HFFc6 (cell line): ENCODE measurements at regions not wholly inside any gene's neighbourhood (a gene's known extent, or its start where the extent isn't known, plus 50 kb on each side); places are given as distances from the start of the nearest gene placed in this dataset.

Source experiments
- DNase-seq: peaks from one replicate; pipeline ENCODE4 v3.0.0-alpha.2; 2018
- H3K27ac Mint-ChIP-seq: 2 replicates; pipeline ENCODE4 v1.8.0; 2020; ENCODE audit warnings: mild to moderate bottlenecking, mixed read lengths
- H3K27me3 Mint-ChIP-seq: 2 replicates; pipeline ENCODE4 v1.8.0; 2021; ENCODE audit warnings: mild to moderate bottlenecking, moderate library complexity, mixed read lengths; ENCODE audit not compliant: insufficient read depth
- H3K36me3 Mint-ChIP-seq: 2 replicates; pipeline ENCODE4 v1.8.0; 2021; ENCODE audit warnings: low read depth, mixed read lengths
- H3K4me1 Mint-ChIP-seq: 2 replicates; pipeline ENCODE4 v1.8.0; 2020; ENCODE audit warnings: low read depth, mixed read lengths
- H3K4me3 Mint-ChIP-seq: 2 replicates; pipeline ENCODE4 v1.8.0; 2020; ENCODE audit warnings: mild to moderate bottlenecking, moderate library complexity, mixed read lengths
- H3K9me3 Mint-ChIP-seq: 2 replicates; pipeline ENCODE4 v1.8.0; 2020; ENCODE audit warnings: mild to moderate bottlenecking, mixed read lengths
- TF ChIP-seq, protein P1 (sequence below): fragments of 200-600 bp; sonication (generic); IDR thresholded peaks from 2 replicates; pipeline ENCODE4 v1.5.0; 2021; ENCODE audit warnings: antibody characterized with exemption, mild to moderate bottlenecking

DNA sequence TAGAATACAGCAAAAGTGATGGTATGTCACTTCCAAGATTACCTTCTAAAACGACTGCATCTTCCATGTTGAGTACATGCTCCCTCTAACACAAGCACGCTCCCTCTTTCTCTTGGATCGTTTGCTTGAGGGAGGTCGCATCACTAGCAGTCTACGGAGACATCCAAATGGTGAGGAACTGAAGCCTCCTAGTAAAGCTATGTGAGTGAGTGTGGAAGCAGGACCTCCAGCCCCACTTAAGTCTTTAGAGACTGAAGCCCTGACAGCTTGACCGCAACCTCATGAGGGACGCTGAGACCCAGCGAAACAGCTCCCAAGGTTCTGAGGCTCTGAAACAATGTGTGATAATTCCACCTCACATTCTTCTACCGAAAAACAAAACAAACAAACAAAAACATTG is 486.7 kb upstream of the GCFC2 start:
- no peak for DNase-seq
- Mint-ChIP-seq H3K9me3 (peaks cover 7% of the 10 kb centered on the region), H3K27ac (no peak overlapping the region), H3K4me3 (no peak overlapping the region), H3K36me3 (no peaks in the 10 kb centered on the region), H3K4me1 (no peaks in the 10 kb centered on the region), H3K27me3 (no peaks in the 10 kb centered on the region)
- TF ChIP-seq, protein P1, sequence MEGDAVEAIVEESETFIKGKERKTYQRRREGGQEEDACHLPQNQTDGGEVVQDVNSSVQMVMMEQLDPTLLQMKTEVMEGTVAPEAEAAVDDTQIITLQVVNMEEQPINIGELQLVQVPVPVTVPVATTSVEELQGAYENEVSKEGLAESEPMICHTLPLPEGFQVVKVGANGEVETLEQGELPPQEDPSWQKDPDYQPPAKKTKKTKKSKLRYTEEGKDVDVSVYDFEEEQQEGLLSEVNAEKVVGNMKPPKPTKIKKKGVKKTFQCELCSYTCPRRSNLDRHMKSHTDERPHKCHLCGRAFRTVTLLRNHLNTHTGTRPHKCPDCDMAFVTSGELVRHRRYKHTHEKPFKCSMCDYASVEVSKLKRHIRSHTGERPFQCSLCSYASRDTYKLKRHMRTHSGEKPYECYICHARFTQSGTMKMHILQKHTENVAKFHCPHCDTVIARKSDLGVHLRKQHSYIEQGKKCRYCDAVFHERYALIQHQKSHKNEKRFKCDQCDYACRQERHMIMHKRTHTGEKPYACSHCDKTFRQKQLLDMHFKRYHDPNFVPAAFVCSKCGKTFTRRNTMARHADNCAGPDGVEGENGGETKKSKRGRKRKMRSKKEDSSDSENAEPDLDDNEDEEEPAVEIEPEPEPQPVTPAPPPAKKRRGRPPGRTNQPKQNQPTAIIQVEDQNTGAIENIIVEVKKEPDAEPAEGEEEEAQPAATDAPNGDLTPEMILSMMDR: no peak

DNA sequence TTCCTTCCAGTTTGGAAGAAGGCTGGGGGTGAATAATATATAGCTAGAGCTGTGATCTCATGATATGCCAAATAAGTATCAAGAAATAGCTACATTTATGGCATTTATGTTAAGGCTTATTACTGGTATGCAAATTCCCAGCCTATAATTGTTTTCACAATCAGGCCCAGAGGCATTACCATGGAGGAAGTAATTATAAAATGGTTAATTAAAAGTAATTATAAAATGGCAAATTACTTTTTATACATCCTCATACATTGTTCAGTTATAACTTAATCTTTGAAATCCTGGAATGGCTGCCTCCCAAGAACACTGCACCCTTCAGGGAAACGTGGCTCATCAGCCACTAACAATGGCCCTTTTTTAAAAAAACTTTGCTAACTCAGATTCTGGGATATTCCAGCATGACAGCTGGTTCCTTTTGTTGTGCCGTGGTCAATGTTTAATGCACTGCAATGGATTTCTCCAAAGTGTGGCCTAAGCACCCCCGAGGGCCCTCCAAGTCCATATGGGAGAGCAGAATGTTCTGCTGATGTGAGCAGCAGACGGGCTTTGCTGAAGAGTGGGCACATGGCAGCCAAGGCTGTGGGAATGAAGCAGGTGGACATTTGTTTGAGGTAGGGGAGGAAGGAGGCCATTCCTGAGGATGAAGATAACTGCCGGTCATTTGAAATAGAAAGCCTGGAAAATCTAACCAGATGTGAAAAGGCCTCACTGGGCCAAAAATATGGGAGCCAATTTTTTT is 483.5 kb upstream of the GCFC2 start:
- peaks cover 1% of the 10 kb centered on the region; the same call in 1 of the 2 replicates for H3K27me3 Mint-ChIP-seq
- no peak overlapping the region for H3K27ac Mint-ChIP-seq
- DNase-seq: no peak
- H3K4me3 Mint-ChIP-seq: no peak overlapping the region
- TF ChIP-seq, protein P1: no peak
- H3K9me3 Mint-ChIP-seq: peaks cover 13% of the 10 kb centered on the region
- H3K4me1 Mint-ChIP-seq: no peaks in the 10 kb centered on the region
- no peaks in the 10 kb centered on the region for H3K36me3 Mint-ChIP-seq

DNA sequence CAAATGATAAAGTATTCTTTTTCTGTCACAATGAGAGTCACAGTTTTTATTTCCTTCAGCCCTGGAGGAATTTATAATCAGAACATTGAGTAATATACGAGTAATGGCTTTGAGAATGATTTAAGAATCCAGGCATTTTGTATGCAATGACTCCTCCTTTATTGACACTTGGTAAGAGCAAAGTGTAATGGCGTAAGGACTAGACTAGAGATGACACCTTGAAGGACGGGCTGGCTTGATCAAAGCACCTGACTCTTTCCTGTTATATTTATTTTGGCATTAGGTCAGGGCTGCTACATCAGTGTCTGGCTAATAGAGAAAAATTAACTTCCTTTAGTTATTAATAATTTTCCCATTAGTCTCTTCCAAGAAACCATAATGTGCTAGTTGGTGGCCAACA is 482.4 kb upstream of the GCFC2 start:
- peaks cover 23% of the 10 kb centered on the region for H3K9me3 Mint-ChIP-seq
- no peak overlapping the region for H3K4me3 Mint-ChIP-seq
- no peak for DNase-seq
- peaks cover 1% of the 10 kb centered on the region; the same call in 1 of the 2 replicates for H3K27me3 Mint-ChIP-seq
- H3K36me3 Mint-ChIP-seq: no peaks in the 10 kb centered on the region
- no peaks in the 10 kb centered on the region for H3K4me1 Mint-ChIP-seq
- no peak overlapping the region for H3K27ac Mint-ChIP-seq
- TF ChIP-seq, protein P1: no peak

DNA sequence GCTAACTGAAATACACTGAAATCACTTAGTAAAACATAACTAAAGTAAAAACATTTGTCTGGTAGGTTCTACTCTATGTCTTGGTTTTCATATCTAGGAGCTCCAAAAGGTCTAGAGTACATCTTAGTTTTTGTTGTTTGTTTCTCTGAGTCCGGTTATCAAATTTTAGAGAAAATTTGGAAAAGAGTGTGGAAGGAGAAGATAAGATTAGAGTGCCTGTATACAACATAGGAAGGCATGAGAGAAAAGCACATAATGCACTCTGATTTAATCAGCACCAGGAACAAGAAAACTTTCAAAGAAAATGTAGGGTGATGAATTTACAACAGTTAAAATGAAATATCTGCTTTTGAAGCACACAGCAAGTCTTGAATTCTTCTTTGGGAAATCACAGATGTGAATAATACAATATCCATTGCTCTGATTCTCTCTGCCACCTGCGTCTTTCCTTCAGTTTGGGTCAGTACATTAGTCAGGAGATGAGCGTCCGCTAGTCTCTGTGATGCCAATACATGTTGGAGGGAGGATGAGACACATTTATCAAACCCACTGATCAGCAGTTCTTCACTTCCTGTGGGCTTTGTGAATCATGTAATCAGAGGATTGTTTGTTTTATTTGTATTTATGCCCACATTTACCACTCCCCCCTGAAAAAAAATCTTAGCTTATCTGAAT is 477.8 kb upstream of the GCFC2 start:
- TF ChIP-seq, protein P1: no peak
- Mint-ChIP-seq H3K4me1 (no peaks in the 10 kb centered on the region), H3K27me3 (peaks cover 1% of the 10 kb centered on the region; the same call in 1 of the 2 replicates)

DNA sequence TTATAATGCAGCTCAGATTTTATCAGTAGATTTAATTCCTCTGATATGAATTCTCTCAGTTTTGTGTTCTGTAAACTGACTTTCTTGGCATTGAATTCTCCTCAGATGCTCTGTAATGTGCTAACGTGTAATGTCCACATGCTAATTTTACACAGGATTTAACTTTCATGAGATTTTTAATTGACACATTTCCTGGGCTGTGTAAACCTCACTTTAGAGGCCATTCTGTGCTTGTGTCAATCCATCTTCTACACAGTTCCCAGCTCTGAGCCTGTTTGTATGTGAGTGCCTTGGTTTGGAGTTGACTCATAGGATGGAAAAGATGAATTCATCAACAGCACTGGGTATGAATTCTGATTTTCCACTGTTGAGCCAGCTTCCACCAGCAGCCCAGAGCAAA is 476.7 kb upstream of the GCFC2 start:
- TF ChIP-seq, protein P1: no peak
- no peak overlapping the region for H3K27ac Mint-ChIP-seq
- peaks cover 1% of the 10 kb centered on the region; the same call in 1 of the 2 replicates for H3K27me3 Mint-ChIP-seq
- H3K4me3 Mint-ChIP-seq: no peak overlapping the region
- DNase-seq: no peak
- no peaks in the 10 kb centered on the region for H3K36me3 Mint-ChIP-seq
- peaks cover 35% of the 10 kb centered on the region for H3K9me3 Mint-ChIP-seq
- no peaks in the 10 kb centered on the region for H3K4me1 Mint-ChIP-seq

More for the DNA sequence above, 477.8 kb upstream of the GCFC2 start:
- no peak overlapping the region for H3K27ac Mint-ChIP-seq
- H3K36me3 Mint-ChIP-seq: no peaks in the 10 kb centered on the region
- H3K4me3 Mint-ChIP-seq: no peak overlapping the region
- peaks cover 32% of the 10 kb centered on the region for H3K9me3 Mint-ChIP-seq
- DNase-seq: no peak
